ENCODE measurements at regions not wholly inside any gene's neighbourhood (a gene's known extent, or its start where the extent isn't known, plus 50 kb on each side); places are given as distances from the start of the nearest gene placed in this dataset.
A peak's percentile ranks its signal among the peaks of the same experiment; 100 is the strongest.

GRCh38 chr12:47560415-47560814, 145.4 kb downstream of the RPAP3 start:
- DNase-seq (ENCODE audit: low spot score) = no peak

- DNase-seq (ENCODE audit: low spot score) = no peak
Measured at GRCh38 chr12:47558625-47559345, 147.0 kb downstream of the RPAP3 start.

GRCh38 chr12:47557386-47557785, 148.4 kb downstream of the RPAP3 start:
- no peak for DNase-seq (ENCODE audit: low spot score)

GRCh38 chr12:47556261-47557030, 149.4 kb downstream of the RPAP3 start:
- no peak for DNase-seq (ENCODE audit: low spot score)

- no peak for DNase-seq (ENCODE audit: low spot score)
Measured at GRCh38 chr12:47554046-47554653, 151.7 kb downstream of the RPAP3 start.

GRCh38 chr12:47553266-47553665, 152.6 kb downstream of the RPAP3 start:
- DNase-seq (ENCODE audit: low spot score) = no peak

GRCh38 chr12:47551426-47551851, 154.4 kb downstream of the RPAP3 start:
- DNase-seq (ENCODE audit: low spot score) = peak; percentile 84

- DNase-seq (ENCODE audit: low spot score) = no peak
Measured at GRCh38 chr12:47549258-47549657, 156.6 kb downstream of the RPAP3 start.

GRCh38 chr12:47548401-47548800, 157.4 kb downstream of the RPAP3 start:
- DNase-seq (ENCODE audit: low spot score) = no peak

- no peak for DNase-seq (ENCODE audit: low spot score)
Measured at GRCh38 chr12:47547077-47547476, 158.8 kb downstream of the RPAP3 start.

GRCh38 chr12:47545938-47546609, 159.8 kb downstream of the RPAP3 start:
- no peak for DNase-seq (ENCODE audit: low spot score)

GRCh38 chr12:47534695-47535094, 171.1 kb downstream of the RPAP3 start:
- peak; percentile 35 for DNase-seq (ENCODE audit: low spot score)

GRCh38 chr12:47530050-47530449, 175.8 kb downstream of the RPAP3 start:
- no peak for DNase-seq (ENCODE audit: low spot score)

GRCh38 chr12:47527816-47528215, 178.0 kb downstream of the RPAP3 start:
- DNase-seq (ENCODE audit: low spot score) = peak; percentile 82

- DNase-seq (ENCODE audit: low spot score) = no peak
Measured at GRCh38 chr12:47520029-47520428, 185.8 kb downstream of the RPAP3 start.

- no peak for DNase-seq (ENCODE audit: low spot score)
Measured at GRCh38 chr12:47517122-47517521, 188.7 kb downstream of the RPAP3 start.

GRCh38 chr12:47509398-47509851, 196.4 kb downstream of the RPAP3 start:
- peak; percentile 78 for DNase-seq (ENCODE audit: low spot score)

GRCh38 chr12:47507221-47507620, 198.6 kb downstream of the RPAP3 start:
- DNase-seq (ENCODE audit: low spot score) = no peak

GRCh38 chr12:47504775-47505446, 200.9 kb downstream of the RPAP3 start:
- DNase-seq (ENCODE audit: low spot score) = peak; percentile 35

- no peak for DNase-seq (ENCODE audit: low spot score)
Measured at GRCh38 chr12:47493801-47494200, 212.0 kb downstream of the RPAP3 start.
